ENCODE measurements at regions not wholly inside any gene's neighbourhood (a gene's known extent, or its start where the extent isn't known, plus 50 kb on each side); places are given as distances from the start of the nearest gene placed in this dataset.

- intact Hi-C loops (cut with micrococcal nuclease) (no loop called here), in situ Hi-C loops (cut with MboI) (no loop called here)
- POLR2A ChIA-PET = interaction anchor here (0.5 kb wide), 1 partner anchor 13 kb away, joined by 5 read pairs; no protein-coding TSS in a partner anchor
- WGBS (ENCODE audit: insufficient coverage, low coverage, missing lambda C conversion rate) = under 1% methylated on average over 7 of the region's 7 CpGs
- FAIRE-seq (no peak), DNase-seq (ENCODE audit: extremely low read depth in 1 of 4, low spot score in 3 of 4) (no peak), ATAC-seq (no peak)
- Histone ChIP-seq H3K27ac (ENCODE audit: extremely low read depth, low read depth, low read length) (no peak overlapping the region), H3K9me1 (ENCODE audit: control insufficient read depth, insufficient read depth, low read length) (no peaks in the 10 kb centered on the region), H3K27me3 (ENCODE audit: control insufficient read depth in 2 of 2, insufficient read depth in 2 of 2, low read length in 2 of 2) (no peaks in the 10 kb centered on the region), H3K79me2 (ENCODE audit: control insufficient read depth, insufficient read depth, low read length) (no peaks in the 10 kb centered on the region), H4K20me1 (replicated peaks; ENCODE audit: control insufficient read depth, insufficient read depth, low read length) (no peaks in the 10 kb centered on the region), H3K4me3 (no peak overlapping the region), H3K36me3 (ENCODE audit: control insufficient read depth, insufficient read depth, low read length) (no peaks in the 10 kb centered on the region), H3K9ac (ENCODE audit: insufficient read depth in 1 of 2, low read depth in 2 of 2, low read length in 2 of 2) (no peak overlapping the region), H3K4me2 (ENCODE audit: insufficient read depth, low read length) (no peak overlapping the region), H3K4me1 (replicated peaks in 1 of 2; ENCODE audit: control insufficient read depth in 2 of 2, insufficient read depth in 2 of 2, low read length in 2 of 2) (no peaks in the 10 kb centered on the region), H2AFZ (ENCODE audit: low read depth, low read length) (no peak overlapping the region), H3K9me3 (replicated peaks; ENCODE audit: control insufficient read depth, insufficient read depth, low read depth, low read length) (no peaks in the 10 kb centered on the region)
- CTCF ChIA-PET (ENCODE audit: low intra/inter-chr PET ratio) = no interaction called here
- TF ChIP-seq PTBP1 (IDR thresholded peaks at IDR 0.05; ENCODE audit: low read depth, low read length) (no peak), RFX7 (CRISPR knock-in tag; IDR thresholded peaks at IDR 0.05) (no peak), CEBPG (CRISPR knock-in tag; IDR thresholded peaks at IDR 0.05) (no peak), CEBPG (tag; conservative IDR thresholded peaks at IDR 0.05 in 1 of 2, IDR thresholded peaks at IDR 0.05 in 1 of 2) (no peak), ZNF717 (CRISPR knock-in tag; IDR thresholded peaks at IDR 0.05) (no peak), ZNF445 (CRISPR knock-in tag; IDR thresholded peaks at IDR 0.05; ENCODE audit: low read depth) (no peak), ZNF124 (CRISPR knock-in tag; IDR thresholded peaks at IDR 0.05) (no peak), ZNF134 (CRISPR knock-in tag; conservative IDR thresholded peaks at IDR 0.05) (no peak), SMAD2 (IDR thresholded peaks at IDR 0.05; ENCODE audit: low read depth, low read length) (no peak), JUND (IDR thresholded peaks at IDR 0.05; ENCODE audit: borderline replicate concordance, low read depth, low read length) (no peak), JUND (tag; IDR thresholded peaks at IDR 0.05; ENCODE audit: borderline replicate concordance, low read depth, low read length) (no peak), ZNF584 (CRISPR knock-in tag; IDR thresholded peaks at IDR 0.05; ENCODE audit: low read depth) (no peak), ZMIZ1 (IDR thresholded peaks at IDR 0.05; ENCODE audit: low read depth in 2 of 2, low read length in 2 of 2) (no peak), ZNF696 (CRISPR knock-in tag; conservative IDR thresholded peaks at IDR 0.05) (no peak)
- no TSS peak for BruUV-seq (replicated peaks)
Observed at GRCh38 chr12:114961491-114961890, 277.5 kb upstream of the TBX3 start.

Data from K562 (cell line).